Liver (tissue), 3 donors: ENCODE measurements at regions not wholly inside any gene's neighbourhood (a gene's known extent, or its start where the extent isn't known, plus 50 kb on each side); places are given as distances from the start of the nearest gene placed in this dataset.

Experiments
- CTCF ChIP-seq: fragments of 150-350 bp; IDR thresholded peaks from 2 replicates; pipeline ENCODE4 v1.5.1; 2017; ENCODE audit warnings: improper control_type of control experiment, low read depth, low read length; ENCODE audit not compliant: missing input control
- EGR1 ChIP-seq, 2 donors: IDR thresholded peaks; 2 replicates each; pipeline ENCODE4 v1.6.1; 2016 to 2018; ENCODE audit warnings: antibody characterized with exemption in 2 of 2, low read depth in 2 of 2
- GABPA ChIP-seq, 2 donors: IDR thresholded peaks in 1 of 2; conservative IDR thresholded peaks in 1 of 2; 2 replicates each; pipeline ENCODE4 v1.6.1; 2016; ENCODE audit warnings: antibody characterized with exemption in 2 of 2, mild to moderate bottlenecking in 1 of 2, moderate library complexity in 1 of 2
- HNF4G ChIP-seq: IDR thresholded peaks from 2 replicates; pipeline ENCODE4 v1.6.1; 2016; ENCODE audit warnings: antibody characterized with exemption
- JUND ChIP-seq, 2 donors: IDR thresholded peaks; 2 replicates each; pipeline ENCODE4 v1.6.1; 2016; ENCODE audit warnings: antibody characterized with exemption in 2 of 2
- MAX ChIP-seq: IDR thresholded peaks from 2 replicates; pipeline ENCODE4 v1.6.1; 2016; ENCODE audit warnings: antibody characterized with exemption
- NR2F2 ChIP-seq: IDR thresholded peaks from 2 replicates; pipeline ENCODE4 v1.6.1; 2016; ENCODE audit warnings: antibody characterized with exemption
- RAD21 ChIP-seq, 2 donors: IDR thresholded peaks; 2 replicates each; pipeline ENCODE4 v1.6.1; 2016; ENCODE audit warnings: antibody characterized with exemption in 2 of 2, mild to moderate bottlenecking in 2 of 2
- REST ChIP-seq: IDR thresholded peaks from 2 replicates; pipeline ENCODE4 v1.6.1; 2016; ENCODE audit warnings: antibody characterized with exemption, mild to moderate bottlenecking
- RXRA ChIP-seq, 2 donors: IDR thresholded peaks; 2 replicates each; pipeline ENCODE4 v1.6.1; 2017 to 2018; ENCODE audit warnings: antibody characterized with exemption in 2 of 2, mild to moderate bottlenecking in 1 of 2
- SP1 ChIP-seq: IDR thresholded peaks from 2 replicates; pipeline ENCODE4 v1.6.1; 2018; ENCODE audit warnings: antibody characterized with exemption, mild to moderate bottlenecking
- TAF1 ChIP-seq: conservative IDR thresholded peaks from 2 replicates; pipeline ENCODE4 v1.6.1; 2016; ENCODE audit warnings: antibody characterized with exemption, mild to moderate bottlenecking
- TF ChIP-seq, protein P1 (sequence below): IDR thresholded peaks from 2 replicates; pipeline ENCODE4 v1.6.1; 2016; ENCODE audit warnings: antibody characterized with exemption
- TF ChIP-seq, protein P2 (sequence below): IDR thresholded peaks from 2 replicates; pipeline ENCODE4 v1.6.1; 2016; ENCODE audit warnings: antibody characterized with exemption
- donor health status: healthy.
- donor health status: healthy.

DNA sequence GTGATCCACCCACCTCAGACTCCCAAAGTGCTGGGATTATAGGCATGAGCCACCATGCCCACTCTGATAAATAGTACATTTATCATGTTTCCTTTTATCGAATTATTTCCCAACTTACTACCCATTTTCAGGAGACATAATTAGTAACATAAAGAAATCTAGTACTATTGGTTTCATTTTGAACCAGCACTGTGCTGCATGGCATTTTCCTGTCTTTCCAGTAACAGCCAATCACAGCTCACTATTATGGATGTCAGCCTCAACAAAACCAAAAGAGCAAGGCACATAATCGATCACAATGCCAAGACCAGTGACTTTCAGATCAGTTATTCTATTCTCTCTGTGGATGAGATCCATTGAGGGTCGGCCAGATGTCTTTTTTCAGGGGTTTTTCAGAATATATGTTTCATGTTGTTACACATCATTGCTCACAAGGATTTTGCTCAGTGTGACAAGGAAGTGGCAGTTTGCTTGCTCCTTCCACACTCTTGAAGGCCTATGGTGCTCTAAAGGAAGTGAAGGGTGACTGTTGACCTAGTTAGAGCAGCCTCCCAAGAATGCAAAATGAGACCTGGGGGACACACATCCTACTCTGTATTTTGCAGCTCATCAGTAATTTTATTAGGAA is 233.4 kb downstream of the KCNRG start:
- TF ChIP-seq CTCF = no peak
- no peak for TF ChIP-seq REST
- no peak for TF ChIP-seq JUND (IDR thresholded peaks at IDR 0.05)
- no peak for TF ChIP-seq RAD21 (IDR thresholded peaks at IDR 0.05)
- no peak for TF ChIP-seq SP1
- no peak for TF ChIP-seq MAX
- TF ChIP-seq, protein P1, sequence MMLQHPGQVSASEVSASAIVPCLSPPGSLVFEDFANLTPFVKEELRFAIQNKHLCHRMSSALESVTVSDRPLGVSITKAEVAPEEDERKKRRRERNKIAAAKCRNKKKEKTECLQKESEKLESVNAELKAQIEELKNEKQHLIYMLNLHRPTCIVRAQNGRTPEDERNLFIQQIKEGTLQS = no peak
- TF ChIP-seq TAF1 = no peak
- no peak for TF ChIP-seq HNF4G
- TF ChIP-seq, protein P2, sequence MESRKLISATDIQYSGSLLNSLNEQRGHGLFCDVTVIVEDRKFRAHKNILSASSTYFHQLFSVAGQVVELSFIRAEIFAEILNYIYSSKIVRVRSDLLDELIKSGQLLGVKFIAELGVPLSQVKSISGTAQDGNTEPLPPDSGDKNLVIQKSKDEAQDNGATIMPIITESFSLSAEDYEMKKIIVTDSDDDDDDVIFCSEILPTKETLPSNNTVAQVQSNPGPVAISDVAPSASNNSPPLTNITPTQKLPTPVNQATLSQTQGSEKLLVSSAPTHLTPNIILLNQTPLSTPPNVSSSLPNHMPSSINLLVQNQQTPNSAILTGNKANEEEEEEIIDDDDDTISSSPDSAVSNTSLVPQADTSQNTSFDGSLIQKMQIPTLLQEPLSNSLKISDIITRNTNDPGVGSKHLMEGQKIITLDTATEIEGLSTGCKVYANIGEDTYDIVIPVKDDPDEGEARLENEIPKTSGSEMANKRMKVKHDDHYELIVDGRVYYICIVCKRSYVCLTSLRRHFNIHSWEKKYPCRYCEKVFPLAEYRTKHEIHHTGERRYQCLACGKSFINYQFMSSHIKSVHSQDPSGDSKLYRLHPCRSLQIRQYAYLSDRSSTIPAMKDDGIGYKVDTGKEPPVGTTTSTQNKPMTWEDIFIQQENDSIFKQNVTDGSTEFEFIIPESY = no peak
- TF ChIP-seq EGR1 (IDR thresholded peaks at IDR 0.05; ENCODE audit: low read depth in 2 of 2) = no peak
- TF ChIP-seq RXRA (IDR thresholded peaks at IDR 0.05) = no peak
- TF ChIP-seq GABPA (IDR thresholded peaks at IDR 0.05 in 1 of 2, conservative IDR thresholded peaks at IDR 0.05 in 1 of 2) = no peak
- no peak for TF ChIP-seq NR2F2
